Ishikawa (cell line): ENCODE measurements at regions not wholly inside any gene's neighbourhood (a gene's known extent, or its start where the extent isn't known, plus 50 kb on each side); places are given as distances from the start of the nearest gene placed in this dataset.

Experiments used
- CREB1 ChIP-seq: IDR thresholded peaks from 2 replicates; pipeline ENCODE4 v1.6.1; 2012; ENCODE audit warnings: low read depth
- EP300 ChIP-seq: IDR thresholded peaks from 2 replicates; pipeline ENCODE4 v1.6.1; 2012; ENCODE audit warnings: borderline replicate concordance
- FOXM1 ChIP-seq: IDR thresholded peaks from 2 replicates; pipeline ENCODE4 v1.6.1; 2012; ENCODE audit warnings: low read depth, borderline replicate concordance
- TAF1 ChIP-seq: IDR thresholded peaks from 2 replicates; pipeline ENCODE4 v1.6.1; 2012; ENCODE audit warnings: low read depth, mild to moderate bottlenecking
- YY1 ChIP-seq: IDR thresholded peaks from 2 replicates; pipeline ENCODE4 v1.6.1; 2012; ENCODE audit warnings: low read depth
- ZBTB7A ChIP-seq: IDR thresholded peaks from 2 replicates; pipeline ENCODE4 v1.6.1; 2012; ENCODE audit warnings: low read depth
- TF ChIP-seq, protein P1 (sequence below): IDR thresholded peaks from 2 replicates; pipeline ENCODE4 v1.6.1; 2012; ENCODE audit warnings: low read depth, mild to moderate bottlenecking
- TF ChIP-seq, protein P2 (sequence below): IDR thresholded peaks from 2 replicates; pipeline ENCODE4 v1.6.1; 2012

DNA sequence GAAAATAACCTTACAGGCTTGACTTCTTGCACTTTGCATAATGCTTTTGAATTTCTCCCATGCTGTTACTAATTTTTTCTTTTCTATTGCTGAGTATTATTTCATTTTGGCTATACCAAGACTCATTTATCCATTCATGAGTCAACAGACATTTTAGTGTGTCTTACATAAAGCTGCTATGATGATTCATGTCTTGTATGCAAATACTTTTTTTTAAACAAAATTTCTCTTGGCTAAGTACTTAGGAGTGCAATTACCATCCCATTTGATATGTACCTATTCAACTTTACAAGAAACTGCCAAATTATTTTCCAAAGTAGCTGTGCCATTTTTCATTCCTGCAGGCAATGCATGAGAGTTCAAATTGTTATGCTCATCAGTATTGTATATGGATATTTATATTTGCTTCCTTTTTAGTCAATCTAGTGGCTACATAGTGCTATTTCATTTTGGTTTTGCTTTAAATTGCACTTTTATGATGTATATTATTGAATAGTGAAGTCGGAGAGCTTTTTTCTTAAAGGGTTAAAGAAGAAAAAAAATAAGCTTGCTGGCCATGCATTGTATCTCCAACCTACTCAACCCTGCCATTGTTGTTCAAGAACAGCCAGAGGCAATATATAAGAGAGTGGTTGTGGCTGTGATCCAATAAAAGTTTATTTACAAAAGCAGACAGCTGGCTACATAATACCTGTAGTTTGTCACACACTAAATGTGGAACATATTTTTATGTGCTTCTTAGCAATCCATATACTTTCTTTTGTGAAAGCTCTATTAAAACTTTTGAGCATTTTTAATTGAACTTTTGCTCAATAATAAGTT lies 862.8 kb downstream of the KCNT2 start:
- TF ChIP-seq TAF1 (no peak), YY1 (no peak), FOXM1 (no peak), CREB1 (no peak), ZBTB7A (no peak), EP300 (no peak)
- TF ChIP-seq, protein P1, sequence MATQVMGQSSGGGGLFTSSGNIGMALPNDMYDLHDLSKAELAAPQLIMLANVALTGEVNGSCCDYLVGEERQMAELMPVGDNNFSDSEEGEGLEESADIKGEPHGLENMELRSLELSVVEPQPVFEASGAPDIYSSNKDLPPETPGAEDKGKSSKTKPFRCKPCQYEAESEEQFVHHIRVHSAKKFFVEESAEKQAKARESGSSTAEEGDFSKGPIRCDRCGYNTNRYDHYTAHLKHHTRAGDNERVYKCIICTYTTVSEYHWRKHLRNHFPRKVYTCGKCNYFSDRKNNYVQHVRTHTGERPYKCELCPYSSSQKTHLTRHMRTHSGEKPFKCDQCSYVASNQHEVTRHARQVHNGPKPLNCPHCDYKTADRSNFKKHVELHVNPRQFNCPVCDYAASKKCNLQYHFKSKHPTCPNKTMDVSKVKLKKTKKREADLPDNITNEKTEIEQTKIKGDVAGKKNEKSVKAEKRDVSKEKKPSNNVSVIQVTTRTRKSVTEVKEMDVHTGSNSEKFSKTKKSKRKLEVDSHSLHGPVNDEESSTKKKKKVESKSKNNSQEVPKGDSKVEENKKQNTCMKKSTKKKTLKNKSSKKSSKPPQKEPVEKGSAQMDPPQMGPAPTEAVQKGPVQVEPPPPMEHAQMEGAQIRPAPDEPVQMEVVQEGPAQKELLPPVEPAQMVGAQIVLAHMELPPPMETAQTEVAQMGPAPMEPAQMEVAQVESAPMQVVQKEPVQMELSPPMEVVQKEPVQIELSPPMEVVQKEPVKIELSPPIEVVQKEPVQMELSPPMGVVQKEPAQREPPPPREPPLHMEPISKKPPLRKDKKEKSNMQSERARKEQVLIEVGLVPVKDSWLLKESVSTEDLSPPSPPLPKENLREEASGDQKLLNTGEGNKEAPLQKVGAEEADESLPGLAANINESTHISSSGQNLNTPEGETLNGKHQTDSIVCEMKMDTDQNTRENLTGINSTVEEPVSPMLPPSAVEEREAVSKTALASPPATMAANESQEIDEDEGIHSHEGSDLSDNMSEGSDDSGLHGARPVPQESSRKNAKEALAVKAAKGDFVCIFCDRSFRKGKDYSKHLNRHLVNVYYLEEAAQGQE, result no peak
- TF ChIP-seq, protein P2, sequence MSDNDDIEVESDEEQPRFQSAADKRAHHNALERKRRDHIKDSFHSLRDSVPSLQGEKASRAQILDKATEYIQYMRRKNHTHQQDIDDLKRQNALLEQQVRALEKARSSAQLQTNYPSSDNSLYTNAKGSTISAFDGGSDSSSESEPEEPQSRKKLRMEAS, result no peak
